ENCODE measurements at regions not wholly inside any gene's neighbourhood (a gene's known extent, or its start where the extent isn't known, plus 50 kb on each side); places are given as distances from the start of the nearest gene placed in this dataset.

GRCh38 chr4:55175779-55176231 lies 50.4 kb upstream of the KDR start:
- no peak for DNase-seq

GRCh38 chr4:55176497-55176896 lies 51.1 kb upstream of the KDR start:
- DNase-seq = no peak

GRCh38 chr4:55177461-55177860 lies 52.1 kb upstream of the KDR start:
- no peak for DNase-seq

- DNase-seq = no peak
These were observed 53.0 kb upstream of the KDR start for GRCh38 chr4:55178226-55179005.

- DNase-seq = no peak
These were observed 55.9 kb upstream of the KDR start for GRCh38 chr4:55181010-55182005.

GRCh38 chr4:55183926-55184599 lies 58.7 kb upstream of the KDR start:
- no peak for DNase-seq

- DNase-seq = peak; percentile 15 to 16
These were observed 59.5 kb upstream of the KDR start for GRCh38 chr4:55184600-55185523.

GRCh38 chr4:55186123-55186522 lies 60.7 kb upstream of the KDR start:
- DNase-seq = no peak

GRCh38 chr4:55186700-55187099 lies 61.3 kb upstream of the KDR start:
- no peak for DNase-seq

GRCh38 chr4:55214172-55214571 lies 88.8 kb upstream of the KDR start:
- no peak for DNase-seq

- DNase-seq = no peak
These were observed 89.7 kb upstream of the KDR start for GRCh38 chr4:55215087-55215486.

- no peak for DNase-seq
These were observed 91.7 kb upstream of the KDR start for GRCh38 chr4:55216863-55217635.

- DNase-seq = no peak
These were observed 92.6 kb upstream of the KDR start for GRCh38 chr4:55218041-55218440.

GRCh38 chr4:55237839-55238238 lies 108.2 kb upstream of the SRD5A3 start:
- DNase-seq = no peak

- DNase-seq = no peak
These were observed 107.6 kb upstream of the SRD5A3 start for GRCh38 chr4:55238407-55238806.

GRCh38 chr4:55241461-55241860 lies 104.6 kb upstream of the SRD5A3 start:
- no peak for DNase-seq

GRCh38 chr4:55242506-55242905 lies 103.5 kb upstream of the SRD5A3 start:
- no peak for DNase-seq

- DNase-seq = no peak
These were observed 98.5 kb upstream of the SRD5A3 start for GRCh38 chr4:55247521-55247920.

- no peak for DNase-seq
These were observed 97.3 kb upstream of the SRD5A3 start for GRCh38 chr4:55248756-55249155.

- no peak for DNase-seq
These were observed 96.6 kb upstream of the SRD5A3 start for GRCh38 chr4:55249476-55249875.

- DNase-seq = no peak
These were observed 94.7 kb upstream of the SRD5A3 start for GRCh38 chr4:55251342-55251741.
